Vagina (tissue), 2 donors: ENCODE measurements at regions not wholly inside any gene's neighbourhood (a gene's known extent, or its start where the extent isn't known, plus 50 kb on each side); places are given as distances from the start of the nearest gene placed in this dataset.

Experiments
- CTCF ChIP-seq, 3 experiments: fragments of 450-650 bp in 2 of 3; fragments of 200-600 bp in 1 of 3; sonication (generic) in 1 of 3; IDR thresholded peaks; one replicate each; pipeline ENCODE4 v1.5.1; 2017 to 2019; ENCODE audit warnings: antibody characterized with exemption in 3 of 3, mild to moderate bottlenecking in 2 of 3, moderate library complexity in 2 of 3
- POLR2A ChIP-seq, 2 donors: fragments of 450-650 bp; IDR thresholded peaks; one replicate each; pipeline ENCODE4 v1.6.1; 2017; ENCODE audit warnings: antibody characterized with exemption in 2 of 2, mild to moderate bottlenecking in 2 of 2, moderate library complexity in 2 of 2
- POLR2AphosphoS5 ChIP-seq, 2 donors: sonication (generic); formaldehyde crosslinking; IDR thresholded peaks; one replicate each; pipeline ENCODE4 v1.9.0; 2017; ENCODE audit warnings: antibody characterized with exemption in 2 of 2, mild to moderate bottlenecking in 2 of 2, low read depth in 1 of 2; ENCODE audit not compliant: insufficient read depth in 1 of 2

GRCh38 chr18:6650747-6651146 lies 78.8 kb upstream of the ARHGAP28 start:
- TF ChIP-seq CTCF (IDR thresholded peaks at IDR 0.05) (no peak), POLR2A (IDR thresholded peaks at IDR 0.05) (no peak), POLR2AphosphoS5 (IDR thresholded peaks at IDR 0.05; ENCODE audit: insufficient read depth in 1 of 2, low read depth in 1 of 2) (no peak)
